Spleen (tissue), 11 donors: ENCODE measurements at regions not wholly inside any gene's neighbourhood (a gene's known extent, or its start where the extent isn't known, plus 50 kb on each side); places are given as distances from the start of the nearest gene placed in this dataset.

Source experiments
- DNase-seq: peaks from one replicate; pipeline ENCODE4 v3.0.0-alpha.2; 2020
- H3K27ac ChIP-seq, 8 donors: fragments of 200-600 bp; sonication (generic) in 7 of 8; 1 replicate in 4 of 8; 2 replicates in 4 of 8; pipeline versions ENCODE4 v1.5.0 to v1.8.0; 2016 to 2021; ENCODE audit warnings: inconsistent platforms in 4 of 8, mild to moderate bottlenecking in 4 of 8, moderate library complexity in 1 of 8
- H3K27me3 ChIP-seq, 7 donors: fragments of 200-600 bp; sonication (generic) in 6 of 7; replicated peaks in 1 of 7; 1 replicate in 4 of 7; 2 replicates in 3 of 7; pipeline versions ENCODE4 v1.5.0 to v1.8.0; 2016 to 2021; ENCODE audit warnings: inconsistent platforms in 3 of 7, mild to moderate bottlenecking in 1 of 7
- H3K36me3 ChIP-seq, 6 donors: fragments of 200-600 bp; sonication (generic) in 5 of 6; 1 replicate in 4 of 6; 2 replicates in 2 of 6; pipeline versions ENCODE4 v1.5.0 to v1.8.0; 2016 to 2021; ENCODE audit warnings: inconsistent platforms in 2 of 6
- H3K4me1 ChIP-seq, 6 donors: fragments of 200-600 bp; sonication (generic) in 5 of 6; 1 replicate in 3 of 6; 2 replicates in 3 of 6; pipeline versions ENCODE4 v1.5.0 to v1.8.0; 2016 to 2021; ENCODE audit warnings: inconsistent platforms in 3 of 6
- H3K4me3 ChIP-seq, 8 donors: fragments of 200-600 bp; sonication (generic) in 7 of 8; 1 replicate in 4 of 8; 2 replicates in 4 of 8; pipeline versions ENCODE4 v1.5.0 to v1.8.0; 2016 to 2021; ENCODE audit warnings: inconsistent platforms in 4 of 8, mild to moderate bottlenecking in 4 of 8, moderate library complexity in 2 of 8
- H3K9me3 ChIP-seq, 8 donors: fragments of 200-600 bp; sonication (generic) in 7 of 8; 1 replicate in 4 of 8; 2 replicates in 4 of 8; pipeline versions ENCODE4 v1.5.0 to v1.8.0; 2016 to 2021; ENCODE audit warnings: inconsistent platforms in 4 of 8
- POLR2A ChIP-seq, 3 donors: fragments of 450-650 bp; IDR thresholded peaks; one replicate each; pipeline ENCODE4 v1.5.1; 2017; ENCODE audit warnings: antibody characterized with exemption in 3 of 3, mild to moderate bottlenecking in 1 of 3
- POLR2AphosphoS5 ChIP-seq, 3 donors: sonication (generic); formaldehyde crosslinking; IDR thresholded peaks; one replicate each; pipeline ENCODE4 v1.5.1; 2017; ENCODE audit warnings: antibody characterized with exemption in 3 of 3
- WGBS, 5 donors: extraction: QIAGEN DNeasy Blood & Tissue Kit in 3 of 5; methylation state at CpG; one replicate each; pipeline versions ENCODE4 v1.1.5 to v1.1.7; 2013 to 2018; 5-methylcytosine and 5-hydroxymethylcytosine counted together
- intact Hi-C: fragments of 100-400 bp; cut with DNase I; formaldehyde crosslinking; loops from one replicate; pipeline ENCODE4 v1.15.0; 2023; ENCODE audit warnings: low total_unique reads
- TF ChIP-seq, protein P1 (sequence below), 11 experiments: fragments of 200-600 bp in 7 of 11; fragments of 450-650 bp in 4 of 11; sonication (generic) in 4 of 11; IDR thresholded peaks in 8 of 11; conservative IDR thresholded peaks in 3 of 11; 1 replicate in 7 of 11; 2 replicates in 4 of 11; pipeline versions ENCODE4 v1.4.0 to v1.8.0; 2016 to 2021; ENCODE audit warnings: antibody characterized with exemption in 11 of 11, inconsistent platforms in 4 of 11, mild to moderate bottlenecking in 1 of 11
- donor health status: healthy with polysubstance abuse.
- donor health status: DM: no; HTN: no; CAD: no; lungs with moderate emphysema.
- donor health status: DM: no; HTN: no; CAD: no.
- donor health status: Bipolar disorder and iron deficiency.
- donor health status: healthy.
- donor health status: DM: no; HTN: no; CAD: no.
- donor health status: DM: yes; HTN: yes; CAD: no.

DNA sequence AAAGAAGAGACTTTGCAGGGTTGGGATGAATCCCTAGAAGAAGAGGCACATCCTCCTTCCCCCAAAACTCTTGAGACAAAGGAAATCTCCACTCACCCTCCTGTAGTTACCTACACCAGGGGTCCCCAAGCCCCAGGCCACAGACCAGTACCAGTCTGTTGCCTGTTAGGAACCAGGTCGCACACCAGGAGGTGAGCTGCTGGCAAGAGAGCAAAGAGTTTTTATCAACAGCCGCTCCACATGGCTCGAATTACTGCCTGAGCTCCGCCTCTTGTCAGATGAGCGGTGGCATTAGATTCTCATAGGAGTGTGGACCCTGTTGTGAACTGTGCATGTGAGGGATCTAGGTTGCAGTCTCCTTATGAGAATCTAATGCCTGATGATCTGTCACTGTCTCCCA is 98.9 kb downstream of the CCT6B start:
- intact Hi-C loops = no loop called here
- H3K4me1 ChIP-seq = peaks cover 0 to 8% (median 0%) of the 10 kb centered on the region in 6 donors
- no peaks in the 10 kb centered on the region for H3K9me3 ChIP-seq
- no peak overlapping the region for H3K4me3 ChIP-seq
- no peak for DNase-seq
- H3K27ac ChIP-seq = no peak overlapping the region
- H3K36me3 ChIP-seq = no peaks in the 10 kb centered on the region
- TF ChIP-seq POLR2A (IDR thresholded peaks at IDR 0.05) = no peak
- H3K27me3 ChIP-seq = peaks cover 0 to 14% (median 0%) of the 10 kb centered on the region in 7 donors
- WGBS, 5 donors = 78 to 86% (median 81%) methylated on average over 5 of the region's 5 CpGs

DNA sequence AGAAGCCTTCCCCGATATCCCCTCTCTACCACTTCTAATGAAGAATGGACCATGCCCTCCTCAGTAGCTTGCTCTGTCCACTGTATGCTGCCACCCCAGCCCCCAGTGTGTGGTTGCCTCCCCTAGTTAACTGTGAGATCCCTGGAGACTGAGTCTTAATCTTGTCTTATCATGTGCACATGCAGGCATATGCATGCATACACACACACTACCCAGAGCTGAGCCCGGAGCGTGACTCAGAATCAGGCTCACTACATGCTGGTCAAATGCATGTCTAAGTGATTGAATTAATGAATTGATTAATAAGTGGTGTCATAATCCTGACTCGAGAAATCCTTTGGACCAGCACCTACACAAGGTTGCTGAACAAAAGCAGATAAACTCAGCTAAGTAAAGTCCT is 99.4 kb downstream of the CCT6B start:
- H3K4me3 ChIP-seq = no peak overlapping the region
- no peaks in the 10 kb centered on the region for H3K9me3 ChIP-seq
- no peak for TF ChIP-seq POLR2AphosphoS5 (IDR thresholded peaks at IDR 0.05)
- no peak for TF ChIP-seq POLR2A (IDR thresholded peaks at IDR 0.05)
- TF ChIP-seq, protein P1, sequence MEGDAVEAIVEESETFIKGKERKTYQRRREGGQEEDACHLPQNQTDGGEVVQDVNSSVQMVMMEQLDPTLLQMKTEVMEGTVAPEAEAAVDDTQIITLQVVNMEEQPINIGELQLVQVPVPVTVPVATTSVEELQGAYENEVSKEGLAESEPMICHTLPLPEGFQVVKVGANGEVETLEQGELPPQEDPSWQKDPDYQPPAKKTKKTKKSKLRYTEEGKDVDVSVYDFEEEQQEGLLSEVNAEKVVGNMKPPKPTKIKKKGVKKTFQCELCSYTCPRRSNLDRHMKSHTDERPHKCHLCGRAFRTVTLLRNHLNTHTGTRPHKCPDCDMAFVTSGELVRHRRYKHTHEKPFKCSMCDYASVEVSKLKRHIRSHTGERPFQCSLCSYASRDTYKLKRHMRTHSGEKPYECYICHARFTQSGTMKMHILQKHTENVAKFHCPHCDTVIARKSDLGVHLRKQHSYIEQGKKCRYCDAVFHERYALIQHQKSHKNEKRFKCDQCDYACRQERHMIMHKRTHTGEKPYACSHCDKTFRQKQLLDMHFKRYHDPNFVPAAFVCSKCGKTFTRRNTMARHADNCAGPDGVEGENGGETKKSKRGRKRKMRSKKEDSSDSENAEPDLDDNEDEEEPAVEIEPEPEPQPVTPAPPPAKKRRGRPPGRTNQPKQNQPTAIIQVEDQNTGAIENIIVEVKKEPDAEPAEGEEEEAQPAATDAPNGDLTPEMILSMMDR (IDR thresholded peaks at IDR 0.05 in 8 of 11, conservative IDR thresholded peaks at IDR 0.05 in 3 of 11) = no peak
- peaks cover 0 to 8% (median 0%) of the 10 kb centered on the region in 6 donors for H3K4me1 ChIP-seq
- no peaks in the 10 kb centered on the region for H3K36me3 ChIP-seq
- WGBS, 5 donors = 83 to 96% (median 91%) methylated on average over 4 of the region's 4 CpGs
- DNase-seq = no peak
- no peak overlapping the region for H3K27ac ChIP-seq
- intact Hi-C loops = no loop called here
- peaks cover 0 to 19% (median 0%) of the 10 kb centered on the region in 7 donors for H3K27me3 ChIP-seq

DNA sequence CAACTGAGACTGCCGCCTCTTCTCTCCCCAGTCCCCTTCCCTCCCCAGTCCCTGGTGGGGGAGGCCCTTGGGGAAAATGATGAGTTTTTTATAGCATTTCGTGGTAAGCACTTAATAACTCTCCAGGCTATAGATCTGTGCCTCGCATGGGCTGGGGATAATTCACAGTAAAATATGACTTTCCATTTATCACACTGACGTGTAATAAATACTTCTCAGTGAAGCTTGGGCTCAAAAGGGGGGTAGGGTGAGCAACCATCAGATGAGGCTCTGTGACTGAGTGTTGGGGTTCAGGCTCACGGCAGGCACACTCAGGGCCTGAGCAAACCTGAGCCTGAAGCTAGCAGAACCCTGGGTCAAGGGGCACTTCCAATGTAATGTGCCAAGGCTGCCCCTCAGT is 101.6 kb downstream of the CCT6B start:
- no peak for DNase-seq
- Histone ChIP-seq H3K9me3 (no peaks in the 10 kb centered on the region), H3K36me3 (no peaks in the 10 kb centered on the region), H3K4me3 (no peak overlapping the region), H3K27me3 (peaks cover 0 to 33% (median 0%) of the 10 kb centered on the region in 7 donors), H3K27ac (no peak overlapping the region), H3K4me1 (peaks cover 0 to under 1% (median 0%) of the 10 kb centered on the region in 6 donors)
- intact Hi-C loops = loop anchor here (10.0 kb wide), 1 partner anchor 65 kb away; no protein-coding TSS in a partner anchor
- TF ChIP-seq, protein P1 (IDR thresholded peaks at IDR 0.05 in 8 of 11, conservative IDR thresholded peaks at IDR 0.05 in 3 of 11) = no peak
- TF ChIP-seq POLR2AphosphoS5 (IDR thresholded peaks at IDR 0.05) = no peak
- no peak for TF ChIP-seq POLR2A (IDR thresholded peaks at IDR 0.05)
- WGBS, 5 donors = 58 to 72% (median 62%) methylated on average over 5 of the region's 5 CpGs

DNA sequence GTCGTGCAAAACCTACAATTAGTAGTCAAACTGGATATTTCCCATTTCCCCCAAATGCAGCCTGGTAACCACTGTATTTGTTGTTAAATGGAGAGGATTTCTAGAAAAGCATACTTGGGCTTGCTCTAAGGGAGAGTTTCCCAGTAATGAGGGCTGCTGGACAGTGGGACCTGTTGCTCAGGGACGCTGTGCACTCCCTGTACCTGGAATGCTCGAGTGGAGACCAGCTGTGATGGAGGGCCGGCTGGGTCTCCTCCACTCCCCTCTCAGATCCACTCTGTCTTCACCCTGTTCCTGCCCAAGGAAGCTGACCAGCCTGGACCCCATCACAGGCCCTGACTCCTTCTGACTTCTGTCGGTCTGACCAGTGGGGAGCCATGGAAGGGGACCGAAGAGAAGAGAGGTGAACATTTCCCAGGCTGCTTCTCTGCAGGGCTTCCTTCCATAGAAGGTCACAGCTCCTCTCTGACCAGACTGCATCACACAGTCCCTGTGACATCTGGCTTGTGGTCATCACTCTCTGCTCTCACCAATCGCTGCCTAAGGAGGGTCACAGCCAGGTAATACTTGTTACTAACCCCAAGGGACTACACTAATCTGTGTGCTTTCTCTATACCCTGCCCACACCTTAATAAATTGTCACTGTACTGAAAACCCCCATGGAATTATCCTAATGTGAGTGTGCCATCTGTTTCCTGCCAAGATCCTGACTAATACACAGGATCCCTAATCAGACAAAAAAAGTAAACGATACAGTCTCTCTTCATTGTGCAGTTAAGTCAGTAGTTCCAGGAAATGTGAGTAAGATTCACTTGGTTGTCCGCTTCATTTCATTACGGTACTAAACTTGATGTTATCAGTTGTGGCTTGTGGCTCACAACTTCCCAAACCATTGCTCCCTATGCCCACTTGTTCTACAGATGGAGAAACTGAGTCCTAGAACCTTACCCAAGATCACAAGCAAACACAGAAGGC is 102.4 kb downstream of the CCT6B start:
- peaks cover 0 to 34% (median 0%) of the 10 kb centered on the region in 7 donors for H3K27me3 ChIP-seq
- no peaks in the 10 kb centered on the region for H3K36me3 ChIP-seq
- no peaks in the 10 kb centered on the region for H3K9me3 ChIP-seq
- no peak for DNase-seq
- no peak overlapping the region for H3K4me3 ChIP-seq
- no peak overlapping the region for H3K27ac ChIP-seq
- H3K4me1 ChIP-seq = no peaks in the 10 kb centered on the region
- TF ChIP-seq POLR2AphosphoS5 (IDR thresholded peaks at IDR 0.05) (no peak), POLR2A (IDR thresholded peaks at IDR 0.05) (no peak)
- TF ChIP-seq, protein P1 (IDR thresholded peaks at IDR 0.05 in 8 of 11, conservative IDR thresholded peaks at IDR 0.05 in 3 of 11) = no peak
- 43 to 63% (median 55%) methylated on average over 6 to 10 of the region's 10 CpGs for WGBS, 5 donors
- intact Hi-C loops = loop anchor here (10.0 kb wide), 1 partner anchor 64 kb away; no protein-coding TSS in a partner anchor
